Hepatocyte (in vitro differentiated cells): ENCODE measurements at regions not wholly inside any gene's neighbourhood (a gene's known extent, or its start where the extent isn't known, plus 50 kb on each side); places are given as distances from the start of the nearest gene placed in this dataset.

Source experiments
- CTCF ChIP-seq: fragments of 200-600 bp; sonication (generic); IDR thresholded peaks from 2 replicates; pipeline ENCODE4 v1.5.1; 2016; ENCODE audit warnings: antibody characterized with exemption, mild to moderate bottlenecking; ENCODE audit not compliant: poor library complexity
- EZH2 ChIP-seq: fragments of 200-600 bp; sonication (generic); IDR thresholded peaks from 2 replicates; pipeline ENCODE4 v1.6.1; 2016; ENCODE audit warnings: antibody characterized with exemption, mild to moderate bottlenecking, borderline replicate concordance
- EZH2phosphoT487 ChIP-seq: fragments of 200-600 bp; sonication (generic); IDR thresholded peaks from one replicate; pipeline ENCODE4 v1.6.1; 2018; ENCODE audit warnings: antibody characterized with exemption, mild to moderate bottlenecking, low read depth, moderate library complexity; ENCODE audit not compliant: unreplicated experiment, severe bottlenecking

- TF ChIP-seq CTCF, result no peak
- no peak for TF ChIP-seq EZH2
- no peak for TF ChIP-seq EZH2phosphoT487
Measured at GRCh38 chr4:81852031-81852715, 380.5 kb upstream of the RASGEF1B start.
